ENCODE measurements at regions not wholly inside any gene's neighbourhood (a gene's known extent, or its start where the extent isn't known, plus 50 kb on each side); places are given as distances from the start of the nearest gene placed in this dataset.

DNA sequence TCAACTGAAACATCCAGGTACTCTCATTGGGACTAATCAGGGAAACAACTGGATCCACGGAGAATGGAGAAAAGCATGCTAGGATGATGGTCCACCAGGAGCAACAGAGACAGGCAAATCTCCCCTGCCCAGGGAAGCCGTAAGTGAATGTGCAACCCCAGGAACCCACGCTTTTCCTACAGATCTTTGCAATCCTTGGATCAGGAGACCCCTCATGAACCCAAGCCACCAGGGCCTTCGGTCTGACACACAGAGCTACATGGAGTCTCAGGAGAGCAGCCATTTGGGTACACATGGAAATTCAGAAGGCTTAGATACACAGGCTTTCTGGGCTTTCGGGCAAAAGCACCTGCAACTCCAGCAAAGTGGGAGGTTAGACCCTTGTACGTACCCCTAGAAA lies 122.1 kb upstream of the PTCHD4 start:
- no peak for TF ChIP-seq POLR2A (IDR thresholded peaks at IDR 0.05; ENCODE audit: low read depth)
- TF ChIP-seq CTCF (IDR thresholded peaks at IDR 0.05) = no peak
- TF ChIP-seq EP300 (IDR thresholded peaks at IDR 0.05) = no peak

Data from esophagus muscularis mucosa (tissue), 4 donors.